ENCODE measurements at regions not wholly inside any gene's neighbourhood (a gene's known extent, or its start where the extent isn't known, plus 50 kb on each side); places are given as distances from the start of the nearest gene placed in this dataset.

DNA sequence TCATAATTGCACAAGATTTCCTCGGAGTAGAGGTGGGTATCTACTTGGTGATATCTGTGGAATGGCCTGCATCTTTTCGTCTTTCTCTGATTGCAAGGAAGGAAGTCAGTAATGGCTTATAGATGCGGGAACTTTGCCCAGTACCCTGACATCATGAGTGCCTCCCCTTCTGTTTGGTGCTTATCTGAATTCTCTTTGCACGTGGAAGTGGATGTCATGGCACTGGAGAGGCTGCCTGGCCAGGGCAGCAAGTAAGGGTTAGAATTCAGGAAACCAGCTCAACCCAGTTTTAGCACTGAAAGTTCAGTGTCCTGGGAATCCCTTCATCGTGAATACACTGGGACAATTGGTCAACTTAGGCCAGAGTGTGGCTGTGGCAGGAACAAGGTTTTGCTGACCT, 83.5 kb upstream of the RAPGEF2 start:
- TF ChIP-seq CSDC2 (CRISPR knock-in tag; IDR thresholded peaks at IDR 0.05) = no peak
- ATAC-seq = no peak

DNA sequence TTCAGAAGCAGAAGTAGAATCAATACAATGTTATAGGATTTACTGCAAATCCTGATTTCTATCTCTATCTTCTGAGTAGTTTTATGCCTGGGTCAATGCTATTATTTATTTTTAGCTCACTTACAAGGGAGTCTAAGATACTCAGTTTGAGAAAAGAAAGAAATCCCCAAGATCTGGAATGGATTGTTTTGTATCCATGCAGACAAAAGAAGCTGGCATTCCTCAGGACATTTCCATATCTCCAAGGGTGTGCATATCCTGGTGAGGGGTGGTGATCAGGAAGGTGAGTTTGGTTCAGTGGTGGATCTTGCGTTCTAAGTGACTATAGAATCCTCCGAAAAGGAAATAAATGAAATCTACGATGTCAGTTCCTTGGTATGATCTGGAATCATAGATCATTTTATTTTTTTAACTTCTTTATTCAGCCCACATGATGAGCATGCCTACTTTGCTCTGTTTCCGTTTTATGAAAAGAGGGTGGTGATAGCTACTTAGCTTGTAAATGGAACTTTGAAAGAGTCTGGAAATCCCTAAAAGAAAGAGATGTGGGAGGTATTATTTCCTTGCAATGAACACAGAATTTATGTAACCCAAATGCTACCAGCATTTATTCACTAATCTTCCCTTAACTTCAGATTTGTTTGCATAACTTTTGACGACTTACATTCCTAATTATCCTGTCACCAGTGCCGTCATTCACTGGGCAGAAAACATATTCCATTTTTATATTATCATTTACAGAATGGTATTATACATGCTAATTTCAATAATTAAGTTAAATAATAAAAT, 81.1 kb upstream of the RAPGEF2 start:
- no peak for TF ChIP-seq OSR1 (CRISPR knock-in tag; IDR thresholded peaks at IDR 0.05)
- TF ChIP-seq RARB (CRISPR knock-in tag; IDR thresholded peaks at IDR 0.05) = no peak
- TF ChIP-seq GLIS3 (CRISPR knock-in tag; IDR thresholded peaks at IDR 0.05) = no peak
- TF ChIP-seq TCF4 (CRISPR knock-in tag; IDR thresholded peaks at IDR 0.05; ENCODE audit: borderline replicate concordance) = no peak
- no peak for TF ChIP-seq ZC3H10 (CRISPR knock-in tag; IDR thresholded peaks at IDR 0.05)
- TF ChIP-seq ZFP3 (CRISPR knock-in tag; IDR thresholded peaks at IDR 0.05) = no peak
- no peak for ATAC-seq

DNA sequence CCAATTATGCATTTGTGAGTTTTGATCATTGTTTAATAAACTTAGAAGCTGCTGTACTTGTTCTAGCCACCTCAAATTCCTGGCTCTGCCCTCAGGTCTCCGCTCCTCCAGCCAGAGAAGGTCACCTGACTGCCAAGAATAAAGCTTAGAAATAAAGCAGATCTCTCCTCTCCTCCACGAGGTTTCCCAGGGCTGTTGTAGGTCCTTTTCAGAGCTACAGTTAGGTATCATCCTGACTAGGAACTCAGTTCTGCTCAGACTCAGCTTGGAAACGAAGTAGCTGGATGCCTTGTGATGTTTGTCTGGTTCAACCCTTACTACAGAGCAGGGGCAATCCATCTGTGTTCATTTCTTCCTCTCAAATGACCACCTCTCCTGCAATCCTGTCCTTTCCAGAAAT, 79.1 kb upstream of the RAPGEF2 start:
- no peak for TF ChIP-seq RARB (CRISPR knock-in tag; IDR thresholded peaks at IDR 0.05)
- no peak for ATAC-seq

DNA sequence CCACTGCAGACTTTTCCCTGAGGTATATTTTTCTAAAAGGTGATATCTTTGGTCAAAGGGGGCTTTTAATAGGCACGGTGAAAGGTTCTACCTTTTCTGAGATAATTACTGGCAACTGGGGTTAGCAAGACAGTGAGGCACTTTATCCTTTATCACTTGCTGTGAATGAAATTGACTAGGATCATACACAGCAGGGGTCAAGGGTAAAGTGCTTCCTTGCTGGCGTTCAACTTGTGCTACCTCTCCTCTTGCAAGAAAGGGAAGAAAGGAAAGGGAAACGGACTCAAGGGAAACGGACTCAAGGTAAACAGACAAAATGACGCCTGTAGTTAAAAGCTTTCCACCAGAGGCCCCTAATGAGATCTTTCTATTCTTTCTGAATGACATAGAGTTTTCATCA, 78.6 kb upstream of the RAPGEF2 start:
- ATAC-seq = no peak
- TF ChIP-seq TOX (CRISPR knock-in tag; IDR thresholded peaks at IDR 0.05; ENCODE audit: borderline replicate concordance) = no peak

DNA sequence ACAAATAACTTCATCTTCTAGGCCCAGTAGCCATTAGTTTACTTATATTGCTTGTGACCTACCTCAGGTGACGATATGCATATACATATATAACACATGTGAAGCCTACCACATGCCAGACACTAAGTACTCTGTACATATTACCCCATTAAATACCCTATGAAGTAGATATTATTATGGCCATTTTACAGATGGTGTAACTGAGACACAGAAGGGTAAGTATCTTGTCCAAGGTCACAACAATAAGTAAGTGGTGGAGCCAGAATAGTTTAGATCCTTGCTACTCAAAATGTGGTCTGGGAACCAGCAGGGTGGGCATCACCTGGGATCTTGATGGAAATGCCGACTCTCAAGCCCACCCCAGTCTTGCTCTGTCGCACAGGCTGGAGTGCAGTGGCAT, 78.1 kb upstream of the RAPGEF2 start:
- ATAC-seq = no peak
- TF ChIP-seq ISL1 (CRISPR knock-in tag; IDR thresholded peaks at IDR 0.05) (no peak), PPARA (CRISPR knock-in tag; IDR thresholded peaks at IDR 0.05; ENCODE audit: borderline replicate concordance) (no peak), RARB (CRISPR knock-in tag; IDR thresholded peaks at IDR 0.05) (no peak), GLIS3 (CRISPR knock-in tag; IDR thresholded peaks at IDR 0.05) (no peak), TOX (CRISPR knock-in tag; IDR thresholded peaks at IDR 0.05; ENCODE audit: borderline replicate concordance) (no peak), ZFP3 (CRISPR knock-in tag; IDR thresholded peaks at IDR 0.05) (no peak), BACH2 (CRISPR knock-in tag; IDR thresholded peaks at IDR 0.05; ENCODE audit: borderline replicate concordance) (no peak), ZNF70 (CRISPR knock-in tag; IDR thresholded peaks at IDR 0.05) (no peak), ESRRG (CRISPR knock-in tag; IDR thresholded peaks at IDR 0.05) (no peak), OSR1 (CRISPR knock-in tag; IDR thresholded peaks at IDR 0.05) (no peak), ARNTL (CRISPR knock-in tag; IDR thresholded peaks at IDR 0.05; ENCODE audit: borderline replicate concordance, low read depth) (no peak), TCF4 (CRISPR knock-in tag; IDR thresholded peaks at IDR 0.05; ENCODE audit: borderline replicate concordance) (no peak)
- TF ChIP-seq, protein P1, sequence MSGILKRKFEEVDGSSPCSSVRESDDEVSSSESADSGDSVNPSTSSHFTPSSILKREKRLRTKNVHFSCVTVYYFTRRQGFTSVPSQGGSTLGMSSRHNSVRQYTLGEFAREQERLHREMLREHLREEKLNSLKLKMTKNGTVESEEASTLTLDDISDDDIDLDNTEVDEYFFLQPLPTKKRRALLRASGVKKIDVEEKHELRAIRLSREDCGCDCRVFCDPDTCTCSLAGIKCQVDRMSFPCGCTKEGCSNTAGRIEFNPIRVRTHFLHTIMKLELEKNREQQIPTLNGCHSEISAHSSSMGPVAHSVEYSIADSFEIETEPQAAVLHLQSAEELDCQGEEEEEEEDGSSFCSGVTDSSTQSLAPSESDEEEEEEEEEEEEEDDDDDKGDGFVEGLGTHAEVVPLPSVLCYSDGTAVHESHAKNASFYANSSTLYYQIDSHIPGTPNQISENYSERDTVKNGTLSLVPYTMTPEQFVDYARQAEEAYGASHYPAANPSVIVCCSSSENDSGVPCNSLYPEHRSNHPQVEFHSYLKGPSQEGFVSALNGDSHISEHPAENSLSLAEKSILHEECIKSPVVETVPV (CRISPR knock-in tag; IDR thresholded peaks at IDR 0.05) = no peak
- TF ChIP-seq, protein P2, sequence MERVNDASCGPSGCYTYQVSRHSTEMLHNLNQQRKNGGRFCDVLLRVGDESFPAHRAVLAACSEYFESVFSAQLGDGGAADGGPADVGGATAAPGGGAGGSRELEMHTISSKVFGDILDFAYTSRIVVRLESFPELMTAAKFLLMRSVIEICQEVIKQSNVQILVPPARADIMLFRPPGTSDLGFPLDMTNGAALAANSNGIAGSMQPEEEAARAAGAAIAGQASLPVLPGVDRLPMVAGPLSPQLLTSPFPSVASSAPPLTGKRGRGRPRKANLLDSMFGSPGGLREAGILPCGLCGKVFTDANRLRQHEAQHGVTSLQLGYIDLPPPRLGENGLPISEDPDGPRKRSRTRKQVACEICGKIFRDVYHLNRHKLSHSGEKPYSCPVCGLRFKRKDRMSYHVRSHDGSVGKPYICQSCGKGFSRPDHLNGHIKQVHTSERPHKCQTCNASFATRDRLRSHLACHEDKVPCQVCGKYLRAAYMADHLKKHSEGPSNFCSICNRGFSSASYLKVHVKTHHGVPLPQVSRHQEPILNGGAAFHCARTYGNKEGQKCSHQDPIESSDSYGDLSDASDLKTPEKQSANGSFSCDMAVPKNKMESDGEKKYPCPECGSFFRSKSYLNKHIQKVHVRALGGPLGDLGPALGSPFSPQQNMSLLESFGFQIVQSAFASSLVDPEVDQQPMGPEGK (CRISPR knock-in tag; IDR thresholded peaks at IDR 0.05; ENCODE audit: borderline replicate concordance) = no peak
- TF ChIP-seq, protein P3, sequence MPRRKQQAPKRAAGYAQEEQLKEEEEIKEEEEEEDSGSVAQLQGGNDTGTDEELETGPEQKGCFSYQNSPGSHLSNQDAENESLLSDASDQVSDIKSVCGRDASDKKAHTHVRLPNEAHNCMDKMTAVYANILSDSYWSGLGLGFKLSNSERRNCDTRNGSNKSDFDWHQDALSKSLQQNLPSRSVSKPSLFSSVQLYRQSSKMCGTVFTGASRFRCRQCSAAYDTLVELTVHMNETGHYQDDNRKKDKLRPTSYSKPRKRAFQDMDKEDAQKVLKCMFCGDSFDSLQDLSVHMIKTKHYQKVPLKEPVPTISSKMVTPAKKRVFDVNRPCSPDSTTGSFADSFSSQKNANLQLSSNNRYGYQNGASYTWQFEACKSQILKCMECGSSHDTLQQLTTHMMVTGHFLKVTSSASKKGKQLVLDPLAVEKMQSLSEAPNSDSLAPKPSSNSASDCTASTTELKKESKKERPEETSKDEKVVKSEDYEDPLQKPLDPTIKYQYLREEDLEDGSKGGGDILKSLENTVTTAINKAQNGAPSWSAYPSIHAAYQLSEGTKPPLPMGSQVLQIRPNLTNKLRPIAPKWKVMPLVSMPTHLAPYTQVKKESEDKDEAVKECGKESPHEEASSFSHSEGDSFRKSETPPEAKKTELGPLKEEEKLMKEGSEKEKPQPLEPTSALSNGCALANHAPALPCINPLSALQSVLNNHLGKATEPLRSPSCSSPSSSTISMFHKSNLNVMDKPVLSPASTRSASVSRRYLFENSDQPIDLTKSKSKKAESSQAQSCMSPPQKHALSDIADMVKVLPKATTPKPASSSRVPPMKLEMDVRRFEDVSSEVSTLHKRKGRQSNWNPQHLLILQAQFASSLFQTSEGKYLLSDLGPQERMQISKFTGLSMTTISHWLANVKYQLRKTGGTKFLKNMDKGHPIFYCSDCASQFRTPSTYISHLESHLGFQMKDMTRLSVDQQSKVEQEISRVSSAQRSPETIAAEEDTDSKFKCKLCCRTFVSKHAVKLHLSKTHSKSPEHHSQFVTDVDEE (CRISPR knock-in tag; IDR thresholded peaks at IDR 0.05) = no peak
- TF ChIP-seq, protein P4, sequence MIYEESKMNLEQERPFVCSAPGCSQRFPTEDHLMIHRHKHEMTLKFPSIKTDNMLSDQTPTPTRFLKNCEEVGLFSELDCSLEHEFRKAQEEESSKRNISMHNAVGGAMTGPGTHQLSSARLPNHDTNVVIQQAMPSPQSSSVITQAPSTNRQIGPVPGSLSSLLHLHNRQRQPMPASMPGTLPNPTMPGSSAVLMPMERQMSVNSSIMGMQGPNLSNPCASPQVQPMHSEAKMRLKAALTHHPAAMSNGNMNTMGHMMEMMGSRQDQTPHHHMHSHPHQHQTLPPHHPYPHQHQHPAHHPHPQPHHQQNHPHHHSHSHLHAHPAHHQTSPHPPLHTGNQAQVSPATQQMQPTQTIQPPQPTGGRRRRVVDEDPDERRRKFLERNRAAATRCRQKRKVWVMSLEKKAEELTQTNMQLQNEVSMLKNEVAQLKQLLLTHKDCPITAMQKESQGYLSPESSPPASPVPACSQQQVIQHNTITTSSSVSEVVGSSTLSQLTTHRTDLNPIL (CRISPR knock-in tag; IDR thresholded peaks at IDR 0.05; ENCODE audit: low read depth) = no peak

All from SK-N-SH treated with all-trans-retinoic acid at 6 μM for 48 hours (cell line).